H1 (cell line): ENCODE measurements at regions not wholly inside any gene's neighbourhood (a gene's known extent, or its start where the extent isn't known, plus 50 kb on each side); places are given as distances from the start of the nearest gene placed in this dataset.
"Not testable (repeated sequence)": the region's sequence is repeated elsewhere in the genome, so short reads cannot be mapped to it uniquely, and the experiment has no call there.

Experiments used
- CTCF ChIA-PET: fragments of 300-600 bp; sonication (Branson Sonifier 250); formaldehyde crosslinking; loops from one replicate; lab custom pipeline; 2021; ENCODE audit not compliant: partially characterized antibody; lab: Charles Lee
- POLR2A ChIA-PET: fragments of 300-600 bp; sonication (Branson Sonifier 250); formaldehyde crosslinking; loops from one replicate; lab custom pipeline; 2021; ENCODE audit warnings: inconsistent platforms; ENCODE audit not compliant: partially characterized antibody; lab: Charles Lee
- DNase-seq, 2 experiments: peaks; one replicate each; pipeline versions ENCODE4 v3.0.0 to v3.0.0-alpha.2; 2010 to 2022; ENCODE audit warnings: low spot score in 2 of 2, low read depth in 1 of 2, mixed read lengths in 1 of 2
- FAIRE-seq: peaks from 2 replicates; lab custom pipeline; 2011; peaks lifted over from hg19 to GRCh38; lab: Jason Lieb, UNC
- H2AFZ ChIP-seq: 2 replicates; pipeline ENCODE4 v1.8.1; 2012; ENCODE audit warnings: low read length, inconsistent platforms
- H2AK5ac ChIP-seq: 2 replicates; pipeline ENCODE4 v1.6.1; 2013; ENCODE audit warnings: low read depth, low read length
- H2BK120ac ChIP-seq: replicated peaks from 2 replicates; pipeline ENCODE3; 2013; ENCODE audit warnings: low read depth, low read length, inconsistent platforms
- H2BK12ac ChIP-seq: 2 replicates; pipeline ENCODE4 v1.6.1; 2013; ENCODE audit warnings: low read depth, low read length
- H2BK15ac ChIP-seq: 2 replicates; pipeline ENCODE4 v1.6.1; 2013; ENCODE audit warnings: low read length
- H2BK20ac ChIP-seq: 2 replicates; pipeline ENCODE4 v1.6.1; 2013; ENCODE audit warnings: low read length
- H2BK5ac ChIP-seq: 2 replicates; pipeline ENCODE4 v1.6.1; 2013; ENCODE audit warnings: low read depth, low read length
- H3K14ac ChIP-seq: 2 replicates; pipeline ENCODE4 v1.6.1; 2013; ENCODE audit warnings: inconsistent platforms; ENCODE audit not compliant: insufficient read length
- H3K18ac ChIP-seq: 2 replicates; pipeline ENCODE4 v1.6.1; 2013; ENCODE audit warnings: low read length; ENCODE audit errors: extremely low read depth
- H3K23ac ChIP-seq: 2 replicates; pipeline ENCODE4 v1.6.1; 2013; ENCODE audit warnings: inconsistent platforms; ENCODE audit not compliant: insufficient read length
- H3K23me2 ChIP-seq: 2 replicates; pipeline ENCODE4 v1.6.1; 2013; ENCODE audit warnings: low read depth, low read length
- H3K27ac ChIP-seq: 2 replicates; pipeline ENCODE4 v1.6.1; 2011; ENCODE audit warnings: low read depth, low read length, inconsistent platforms
- H3K27me3 ChIP-seq, 4 experiments: replicated peaks in 1 of 4; 1 replicate in 1 of 4; 2 replicates in 3 of 4; pipeline versions ENCODE4 v1.6.1 to v1.8.1; 2011 to 2013; ENCODE audit warnings: low read length in 3 of 4, mild to moderate bottlenecking in 3 of 4, inconsistent platforms in 2 of 4, mixed read lengths in 2 of 4, moderate library complexity in 1 of 4; ENCODE audit not compliant: control insufficient read depth in 3 of 4, insufficient read depth in 3 of 4; ENCODE audit errors: extremely low read depth in 1 of 4
- H3K36me3 ChIP-seq, 4 experiments: 2 replicates each; pipeline versions ENCODE4 v1.6.1 to v1.8.1; 2011 to 2013; ENCODE audit warnings: mild to moderate bottlenecking in 4 of 4, low read length in 3 of 4, moderate library complexity in 2 of 4, control low read depth in 1 of 4, inconsistent platforms in 1 of 4; ENCODE audit not compliant: insufficient read depth in 4 of 4, control insufficient read depth in 2 of 4
- H3K4ac ChIP-seq: replicated peaks from 2 replicates; pipeline ENCODE3; 2013; ENCODE audit warnings: low read length, low read depth, mixed read lengths, inconsistent platforms; ENCODE audit not compliant: insufficient read length
- H3K4me1 ChIP-seq, 4 experiments: replicated peaks in 1 of 4; 1 replicate in 1 of 4; 2 replicates in 3 of 4; pipeline versions ENCODE4 v1.6.1 to v1.8.1; 2011 to 2013; ENCODE audit warnings: low read length in 3 of 4, inconsistent platforms in 2 of 4, mixed read lengths in 1 of 4; ENCODE audit not compliant: insufficient read depth in 4 of 4, control insufficient read depth in 3 of 4
- H3K4me2 ChIP-seq, 2 experiments: 2 replicates each; pipeline versions ENCODE4 v1.6.1 to v1.8.1; 2011 to 2013; ENCODE audit warnings: low read depth in 2 of 2, low read length in 2 of 2, control low read depth in 1 of 2, inconsistent platforms in 1 of 2, mild to moderate bottlenecking in 1 of 2; ENCODE audit not compliant: insufficient read depth in 1 of 2
- H3K4me3 ChIP-seq, 4 experiments: fragments of 200-600, 300-600 bp in 1 of 4; sonication (generic), shearing (Covaris generic), sonication (Bioruptor Twin) in 1 of 4; 2 replicates each; pipeline versions ENCODE4 v1.5.1 to v1.8.1; 2011 to 2016; ENCODE audit warnings: low read length in 4 of 4, low read depth in 3 of 4, control low read depth in 2 of 4, inconsistent platforms in 2 of 4, mild to moderate bottlenecking in 2 of 4, mixed read lengths in 1 of 4, moderate library complexity in 1 of 4; ENCODE audit not compliant: insufficient read depth in 2 of 4; ENCODE audit errors: extremely low read depth in 1 of 4
- H3K56ac ChIP-seq: replicated peaks from 2 replicates; pipeline ENCODE3; 2013; ENCODE audit warnings: low read depth, mild to moderate bottlenecking, mixed read lengths, low read length, inconsistent platforms; ENCODE audit not compliant: insufficient read length
- H3K79me1 ChIP-seq: 2 replicates; pipeline ENCODE4 v1.6.1; 2013; ENCODE audit warnings: low read depth, low read length, control low read depth
- H3K79me2 ChIP-seq, 2 experiments: 2 replicates each; pipeline versions ENCODE4 v1.6.1 to v1.8.1; 2012 to 2013; ENCODE audit warnings: low read length in 2 of 2, mild to moderate bottlenecking in 2 of 2, inconsistent platforms in 1 of 2; ENCODE audit not compliant: insufficient read depth in 2 of 2, control insufficient read depth in 1 of 2
- H3K9ac ChIP-seq, 4 experiments: replicated peaks in 1 of 4; 1 replicate in 1 of 4; 2 replicates in 3 of 4; pipeline versions ENCODE4 v1.6.1 to v1.8.1; 2011 to 2013; ENCODE audit warnings: low read depth in 3 of 4, low read length in 3 of 4, control low read depth in 2 of 4, mild to moderate bottlenecking in 2 of 4, moderate library complexity in 2 of 4, inconsistent platforms in 1 of 4; ENCODE audit errors: extremely low read depth in 1 of 4
- H3K9me3 ChIP-seq, 2 experiments: 2 replicates each; pipeline versions ENCODE4 v1.6.1 to v1.8.1; 2012 to 2013; ENCODE audit warnings: mild to moderate bottlenecking in 2 of 2, moderate library complexity in 2 of 2, control low read depth in 1 of 2, inconsistent platforms in 1 of 2, low read depth in 1 of 2, low read length in 1 of 2, mixed read lengths in 1 of 2; ENCODE audit not compliant: insufficient read depth in 2 of 2
- H4K20me1 ChIP-seq, 2 experiments: replicated peaks in 1 of 2; 2 replicates each; pipeline versions ENCODE3 to v1.8.1; 2011 to 2013; ENCODE audit warnings: inconsistent platforms in 2 of 2, low read length in 2 of 2, mild to moderate bottlenecking in 1 of 2; ENCODE audit not compliant: insufficient read depth in 2 of 2, control insufficient read depth in 1 of 2
- H4K5ac ChIP-seq: 2 replicates; pipeline ENCODE4 v1.6.1; 2013; ENCODE audit warnings: low read length, low read depth, mixed read lengths, inconsistent platforms; ENCODE audit not compliant: insufficient read length
- H4K8ac ChIP-seq: 2 replicates; pipeline ENCODE4 v1.8.0; 2013; ENCODE audit warnings: mild to moderate bottlenecking, moderate library complexity, low read length, inconsistent platforms; ENCODE audit not compliant: insufficient read depth; ENCODE audit errors: extremely low read depth
- H4K91ac ChIP-seq: replicated peaks from 2 replicates; pipeline ENCODE3; 2013; ENCODE audit warnings: low read length, mixed read lengths, inconsistent platforms; ENCODE audit not compliant: insufficient read length
- WGBS, 2 experiments: shearing (Covaris generic) in 1 of 2; methylation state at CpG; one replicate each; pipeline versions ENCODE4 v1.1.6 to v1.1.7; 2013 to 2015; ENCODE audit warnings: low lambda C conversion rate in 2 of 2, mixed read lengths in 2 of 2, inconsistent platforms in 1 of 2, low coverage in 1 of 2, missing lambda C conversion rate in 1 of 2; ENCODE audit not compliant: insufficient replicate concordance in 2 of 2, insufficient coverage in 1 of 2, insufficient read length in 1 of 2; ENCODE audit errors: extremely low coverage in 1 of 2, missing lambda C conversion rate in 1 of 2; 5-methylcytosine and 5-hydroxymethylcytosine counted together

DNA sequence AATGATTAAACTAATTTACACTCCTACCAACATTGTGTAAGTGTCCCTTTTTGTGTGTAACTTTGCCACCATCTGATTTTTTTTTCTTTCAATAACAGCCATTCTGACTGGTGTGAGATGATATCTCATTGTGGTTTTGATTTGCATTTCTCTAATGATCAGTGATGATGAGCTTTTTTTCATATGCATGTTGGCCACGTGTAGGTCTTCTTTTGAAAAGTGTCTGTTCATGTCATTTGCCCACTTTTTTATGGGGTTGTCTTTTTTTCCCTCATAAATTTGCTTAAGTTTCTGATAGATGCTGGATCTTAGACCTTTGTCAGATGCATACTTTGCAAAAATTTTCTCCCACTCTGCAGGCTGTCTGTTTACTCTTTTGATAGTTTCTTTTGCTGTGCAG lies 102.5 kb upstream of the ZEB2 start:
- H3K4me1 ChIP-seq, H3K79me2 ChIP-seq, H2BK120ac ChIP-seq, H3K4ac ChIP-seq, H2BK12ac ChIP-seq, H3K9ac ChIP-seq, H3K4me2 ChIP-seq, DNase-seq, H2AK5ac ChIP-seq, H2AFZ ChIP-seq, H4K5ac ChIP-seq, H3K4me3 ChIP-seq, H3K79me1 ChIP-seq, POLR2A ChIA-PET, H3K14ac ChIP-seq, H3K23me2 ChIP-seq, H3K27ac ChIP-seq, CTCF ChIA-PET, H2BK20ac ChIP-seq, H4K91ac ChIP-seq, H3K9me3 ChIP-seq, H3K23ac ChIP-seq, H3K36me3 ChIP-seq, H3K56ac ChIP-seq, FAIRE-seq, H3K27me3 ChIP-seq, H4K20me1 ChIP-seq, H4K8ac ChIP-seq, H3K18ac ChIP-seq, H2BK15ac ChIP-seq, H2BK5ac ChIP-seq: not testable (repeated sequence)
- 89% methylated on average over 1 of the region's 1 CpG; no CpG with 5 or more reads in 1 of the 2 experiments for WGBS, 2 experiments
